Urothelium cell line (cell line): ENCODE measurements at regions not wholly inside any gene's neighbourhood (a gene's known extent, or its start where the extent isn't known, plus 50 kb on each side); places are given as distances from the start of the nearest gene placed in this dataset.
"Not testable (repeated sequence)": the region's sequence is repeated elsewhere in the genome, so short reads cannot be mapped to it uniquely, and the experiment has no call there.

Experiments
- DNase-seq: peaks from one replicate; pipeline ENCODE4 v3.0.0; 2011; ENCODE audit warnings: low spot score, mixed read lengths
- FAIRE-seq: peaks from 2 replicates; lab custom pipeline; 2011; peaks lifted over from hg19 to GRCh38; lab: Jason Lieb, UNC

GRCh38 chr17:72385475-72385874 lies 264.7 kb downstream of the SOX9 start:
- FAIRE-seq: peak; percentile 69

DNA sequence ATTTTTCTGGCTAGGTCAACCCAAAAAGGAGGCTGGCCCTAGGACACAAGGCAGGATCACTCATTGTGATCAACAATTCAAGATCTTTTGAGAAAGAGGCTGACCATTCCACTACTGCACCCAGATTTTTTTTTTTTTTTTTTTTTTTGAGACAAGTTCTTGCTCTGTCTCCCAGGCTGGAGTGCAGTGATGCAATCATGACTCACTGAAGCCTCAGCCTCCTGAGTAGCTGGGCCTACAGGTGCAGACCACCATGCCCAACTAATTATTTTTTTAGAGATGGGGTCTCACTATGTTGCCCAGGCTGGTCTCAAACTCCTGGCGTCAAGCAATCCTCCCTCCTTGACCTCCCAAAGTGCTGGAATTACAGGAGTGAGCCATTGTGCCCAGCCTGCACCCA lies 265.4 kb downstream of the SOX9 start:
- FAIRE-seq: peak; percentile 74
- DNase-seq: not testable (repeated sequence)

More at GRCh38 chr17:72385475-72385874, 264.7 kb downstream of the SOX9 start:
- no peak for DNase-seq

GRCh38 chr17:72386619-72387237 lies 265.9 kb downstream of the SOX9 start:
- peak; percentile 53 for FAIRE-seq
- peak; percentile 63 for DNase-seq

DNA sequence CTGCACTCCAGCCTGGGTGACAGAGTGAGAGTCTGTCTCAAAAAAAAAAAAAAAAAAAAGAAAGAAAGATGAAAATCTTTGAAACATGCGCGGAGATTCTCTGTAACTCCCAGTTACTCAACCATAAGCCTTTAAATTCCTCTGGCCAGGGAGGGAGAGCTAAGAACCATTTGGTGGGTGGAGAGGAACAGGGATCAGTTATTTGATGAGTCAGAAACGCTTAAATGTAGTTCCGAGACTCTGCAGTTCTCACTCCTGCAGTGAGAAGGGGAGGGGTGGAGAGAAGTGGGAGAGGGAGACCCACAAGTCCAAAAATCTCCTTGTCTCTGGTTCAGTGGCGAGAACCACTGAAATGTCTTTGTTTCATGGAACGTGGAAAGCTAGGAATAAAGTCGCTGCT lies 266.7 kb downstream of the SOX9 start:
- FAIRE-seq (no peak), DNase-seq (peak; percentile 92)

DNA sequence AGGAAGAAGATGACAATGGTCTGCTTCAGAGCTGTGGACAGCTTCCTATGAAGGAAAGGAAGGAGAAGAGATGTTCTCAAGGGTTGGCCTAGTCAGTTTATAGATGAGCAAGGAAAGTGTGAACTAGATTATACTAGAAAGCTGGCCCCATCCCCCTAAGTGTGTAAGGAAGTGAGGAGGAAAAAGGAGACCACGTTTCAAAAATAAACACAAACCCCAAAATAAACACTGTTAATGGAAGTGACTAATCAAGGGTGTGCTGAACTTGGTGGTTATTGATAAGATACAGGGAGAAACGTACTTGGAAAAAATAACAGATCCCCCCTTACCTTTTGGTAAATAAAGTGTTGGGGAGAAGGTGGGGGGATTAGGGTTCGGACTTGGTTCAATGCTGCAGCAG lies 267.1 kb downstream of the SOX9 start:
- FAIRE-seq (no peak), DNase-seq (no peak)

GRCh38 chr17:72388765-72389473 lies 268.1 kb downstream of the SOX9 start:
- FAIRE-seq (peak; percentile 99), DNase-seq (peak; percentile 91)

DNA sequence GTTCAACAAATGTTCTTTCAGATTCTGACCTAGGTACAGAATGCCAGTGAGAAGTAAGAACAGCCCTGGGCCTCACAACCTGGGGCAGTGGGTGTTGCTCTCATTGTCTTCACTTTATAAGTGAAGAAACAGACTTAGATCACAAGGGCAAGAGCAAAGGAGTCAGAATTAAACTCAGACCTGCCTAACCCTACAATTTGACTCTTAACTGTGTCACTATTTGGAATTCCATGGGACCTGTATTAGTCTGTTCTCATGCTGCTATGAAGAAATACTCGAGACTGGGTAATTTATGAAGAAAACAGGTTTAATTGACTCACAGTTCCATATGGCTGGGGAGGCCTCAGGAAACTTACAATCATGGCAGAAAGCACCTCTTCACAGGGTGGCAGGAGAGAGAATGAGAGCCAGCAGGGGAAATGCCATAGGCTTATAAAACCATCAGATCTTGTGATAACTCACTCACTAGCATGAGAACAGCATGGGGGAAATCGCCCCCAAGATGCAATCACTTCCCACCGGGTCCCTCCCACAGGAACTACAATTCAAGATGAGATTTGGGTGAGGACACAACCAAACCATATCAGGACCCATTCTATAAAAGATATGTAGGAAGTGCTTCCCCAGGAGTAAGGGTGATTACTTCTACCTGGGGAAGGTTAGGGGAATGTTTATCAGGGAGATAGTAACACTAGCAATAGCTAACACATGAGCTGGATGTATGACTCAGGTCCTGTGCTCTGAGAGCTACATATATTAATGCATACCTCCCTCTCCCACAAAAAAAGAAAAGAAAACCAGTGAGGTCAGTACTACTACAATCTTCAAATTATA lies 270.1 kb downstream of the SOX9 start:
- no peak for DNase-seq

DNA sequence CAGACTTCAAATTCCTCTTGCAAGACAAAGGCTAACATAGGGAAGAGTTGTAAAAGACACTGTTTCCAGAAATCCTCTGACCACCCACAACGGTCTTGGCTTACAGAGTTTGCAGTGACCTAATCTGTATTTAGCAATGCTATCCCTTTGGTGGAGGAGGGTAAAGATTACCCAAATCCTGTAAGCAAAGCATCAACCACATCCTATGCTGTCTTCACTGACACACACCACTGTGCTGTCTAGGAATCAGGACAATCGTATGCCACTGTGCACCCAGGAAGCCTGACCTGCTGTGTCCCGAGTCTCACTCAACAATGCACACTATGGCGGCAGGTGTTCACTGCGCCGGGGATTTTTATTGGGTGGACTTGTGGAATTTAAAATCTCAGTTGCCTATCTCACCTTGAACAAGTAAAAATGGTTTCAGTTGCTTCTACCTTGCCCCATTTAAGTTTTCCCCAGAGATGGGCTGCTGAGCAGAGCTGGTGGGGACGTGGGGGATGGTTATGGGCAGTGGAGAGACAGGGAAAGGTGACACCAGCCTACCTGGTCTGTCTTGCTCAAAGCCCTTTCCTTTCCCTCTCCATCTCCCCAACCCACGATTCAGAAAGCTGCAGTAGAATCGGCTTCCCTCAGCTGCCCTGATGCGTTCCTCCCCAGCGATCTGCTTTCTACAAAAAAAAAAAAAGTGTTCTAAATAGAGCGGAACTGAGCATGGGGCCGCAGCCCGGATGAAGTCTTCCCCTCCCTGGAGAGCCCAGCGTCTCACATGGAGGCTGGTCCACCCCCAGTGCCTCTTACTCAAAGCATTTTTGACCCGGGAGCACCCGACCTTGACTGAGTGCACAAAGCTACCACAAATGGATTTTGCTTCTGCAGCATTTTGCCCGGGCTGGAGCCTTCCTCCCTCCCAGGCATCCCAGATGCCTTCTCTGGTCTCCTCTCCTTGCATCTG lies 271.5 kb downstream of the SOX9 start:
- DNase-seq: peak; percentile 81
- peak; percentile 98 for FAIRE-seq

More for the DNA sequence above, 270.1 kb downstream of the SOX9 start:
- no peak for FAIRE-seq

DNA sequence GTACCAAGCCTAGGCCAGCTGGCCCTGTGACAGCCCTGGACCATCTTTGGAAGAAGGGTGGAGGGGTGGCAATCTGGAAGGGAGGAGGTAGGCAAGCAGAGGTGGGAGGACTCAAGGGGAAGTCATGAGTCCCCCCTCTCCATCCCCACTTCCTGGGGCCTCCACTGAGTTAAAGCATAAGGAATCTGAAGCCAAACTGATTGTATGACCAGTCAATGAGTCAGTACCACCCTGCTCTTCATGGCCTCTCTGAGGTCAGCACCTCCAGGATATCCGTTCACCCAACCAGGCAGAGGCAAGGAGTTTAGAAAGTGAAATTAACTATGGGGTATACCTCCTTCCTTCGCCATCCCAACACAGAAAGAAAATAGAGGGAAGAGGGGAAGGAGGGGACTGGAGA lies 272.7 kb downstream of the SOX9 start:
- DNase-seq: peak; percentile 85

DNA sequence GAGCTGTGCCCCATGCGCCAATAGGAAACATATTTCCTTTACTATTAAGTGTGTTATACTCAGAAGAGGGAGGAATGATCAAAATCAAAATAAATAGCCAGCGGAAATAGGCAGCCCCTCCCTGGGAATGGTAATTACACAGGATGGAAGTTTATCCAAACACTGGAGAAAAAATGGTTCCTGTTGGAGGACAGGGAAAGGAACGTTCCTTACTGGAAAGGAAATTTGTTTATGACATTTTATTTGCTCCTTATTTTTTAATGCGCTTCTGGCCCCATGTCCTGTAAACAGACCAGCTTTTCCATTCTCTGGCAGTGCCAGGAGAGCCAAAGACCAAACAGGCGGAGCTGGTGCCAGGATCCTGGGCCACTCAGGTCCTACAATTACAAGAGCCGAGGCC lies 273.7 kb downstream of the SOX9 start:
- DNase-seq (no peak), FAIRE-seq (no peak)

More for the DNA sequence above, 272.7 kb downstream of the SOX9 start:
- FAIRE-seq: peak; percentile 97

DNA sequence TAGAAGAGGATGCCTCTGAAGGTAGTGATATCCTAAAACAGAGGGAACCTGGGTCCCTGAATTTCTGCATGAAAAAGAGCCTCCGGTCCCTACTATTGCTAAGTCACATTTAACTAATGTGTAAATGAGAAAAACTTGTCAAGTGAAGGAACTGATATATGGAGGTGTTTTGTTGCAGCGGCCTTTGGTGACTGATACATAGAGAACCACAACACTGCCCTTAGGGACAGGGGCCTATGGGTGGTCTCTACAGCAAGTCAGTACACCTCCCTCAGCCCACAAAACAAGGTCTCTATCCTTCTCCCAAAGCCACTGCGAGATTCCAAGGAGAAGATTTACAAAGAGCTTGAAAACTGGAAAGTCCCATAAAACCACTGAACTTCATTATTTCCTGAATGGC lies 275.3 kb downstream of the SOX9 start:
- FAIRE-seq (no peak), DNase-seq (no peak)

DNA sequence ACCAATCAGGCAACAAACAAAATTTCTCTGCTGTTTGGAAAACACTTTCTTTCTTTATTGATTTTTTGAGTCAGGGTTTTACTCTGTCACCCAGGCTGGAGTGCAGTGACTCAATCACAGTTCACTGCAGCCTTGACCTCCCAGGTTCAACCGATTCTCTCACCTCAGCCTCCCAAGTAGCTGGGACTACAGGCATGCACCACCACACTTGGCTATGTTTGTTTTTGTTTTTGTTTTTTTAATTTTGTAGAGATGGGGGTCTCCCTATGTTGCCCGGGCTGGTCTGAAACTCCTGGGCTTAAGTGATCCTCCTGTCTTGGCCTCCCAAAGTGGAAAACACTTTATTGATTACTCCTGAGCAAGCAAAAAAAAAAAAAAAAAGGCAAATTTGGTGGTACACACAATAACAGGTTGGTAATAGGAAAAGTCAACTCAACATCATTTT lies 276.4 kb downstream of the SOX9 start:
- FAIRE-seq: no peak
- no peak for DNase-seq

GRCh38 chr17:72397687-72398086 lies 276.9 kb downstream of the SOX9 start:
- FAIRE-seq: peak; percentile 35

DNA sequence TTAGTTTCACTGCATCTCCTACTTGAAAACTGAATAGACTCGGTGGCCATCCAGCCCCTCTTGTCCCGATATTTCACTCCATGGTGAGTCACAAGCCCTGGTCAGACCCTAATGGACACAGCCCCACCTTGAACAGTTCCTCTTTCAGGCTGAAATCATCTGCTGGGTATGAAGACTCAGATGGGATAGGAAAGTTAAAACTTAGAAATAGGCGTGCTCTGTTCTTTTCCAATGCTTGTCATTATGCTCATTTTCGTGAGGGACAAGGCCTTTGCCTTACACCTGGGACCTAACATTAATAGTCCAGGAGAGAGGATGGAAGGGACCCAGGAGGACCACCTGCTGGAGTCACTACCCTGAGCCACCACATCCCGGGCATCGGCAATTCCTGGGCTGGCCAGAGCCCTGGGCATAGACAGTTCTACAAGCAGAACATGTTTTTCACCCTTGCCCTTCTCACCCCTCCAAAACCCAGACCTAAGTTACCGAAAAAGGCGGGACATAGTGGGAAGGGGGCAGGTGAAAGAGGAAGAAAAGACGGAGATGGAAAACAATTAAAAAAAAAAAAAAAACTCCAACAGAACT lies 278.3 kb downstream of the SOX9 start:
- FAIRE-seq (no peak), DNase-seq (no peak)

More at GRCh38 chr17:72397687-72398086, 276.9 kb downstream of the SOX9 start:
- DNase-seq: no peak

DNA sequence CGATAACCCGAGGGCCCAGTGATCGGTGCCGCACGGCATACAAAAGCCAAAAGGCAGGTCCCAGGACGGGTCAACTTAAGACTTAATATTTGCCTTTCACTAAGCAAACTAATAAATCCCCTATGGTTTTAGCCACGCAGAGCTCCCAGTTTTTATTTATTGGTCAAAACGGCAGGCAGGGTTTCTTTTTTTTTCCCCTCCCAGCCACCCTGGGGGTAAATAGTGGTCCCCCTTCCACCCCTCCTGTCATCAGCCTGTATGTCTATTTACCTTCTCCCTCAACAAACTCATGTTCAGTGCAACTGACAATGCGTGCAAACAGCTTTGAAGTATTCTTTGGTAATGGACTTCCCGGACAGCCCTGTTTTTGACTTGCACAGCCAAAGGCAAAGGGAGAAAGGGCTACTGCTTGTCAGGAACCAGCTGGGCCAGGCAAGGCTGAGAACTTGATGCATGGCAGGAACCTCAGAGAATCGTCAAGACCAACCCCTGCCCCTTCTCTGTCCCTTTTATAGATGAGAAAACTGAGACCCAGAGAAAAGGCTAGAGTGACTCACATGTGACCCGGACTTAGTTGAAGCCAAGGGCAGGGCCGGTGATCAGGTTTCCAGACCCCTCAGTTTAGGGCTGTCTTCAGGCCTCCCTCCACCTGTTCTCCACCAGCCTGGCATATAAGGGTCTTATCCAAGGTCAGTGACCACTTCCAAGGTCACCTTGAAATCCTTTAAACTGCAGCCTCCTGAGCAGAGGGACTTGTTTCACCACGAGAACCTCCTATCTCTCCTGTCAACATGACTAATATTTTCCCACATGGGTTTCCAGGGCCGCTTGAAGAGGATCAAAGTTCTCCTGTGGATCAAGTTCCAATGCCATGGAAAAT lies 279.0 kb downstream of the SOX9 start:
- FAIRE-seq: peak; percentile 40
- DNase-seq: no peak

DNA sequence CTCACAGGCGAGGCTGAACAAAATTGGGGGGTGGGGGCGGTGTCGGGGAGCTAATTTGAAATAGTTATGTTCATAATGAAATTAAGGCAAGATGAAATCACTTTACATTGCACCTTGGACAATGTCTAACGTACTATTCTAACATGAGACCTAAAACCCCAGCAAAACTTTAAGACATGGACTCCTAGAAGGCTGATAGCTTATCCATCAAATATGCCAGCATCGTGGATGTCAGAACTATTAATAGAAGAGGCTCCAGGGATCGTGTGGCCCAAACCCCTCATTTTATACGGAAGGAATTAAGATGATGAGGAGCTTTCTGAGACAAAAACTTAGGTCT lies 279.6 kb downstream of the SOX9 start:
- FAIRE-seq (no peak), DNase-seq (no peak)

- FAIRE-seq: peak; percentile 9
- no peak for DNase-seq
Measured at GRCh38 chr17:72400863-72401262, 280.0 kb downstream of the SOX9 start.

DNA sequence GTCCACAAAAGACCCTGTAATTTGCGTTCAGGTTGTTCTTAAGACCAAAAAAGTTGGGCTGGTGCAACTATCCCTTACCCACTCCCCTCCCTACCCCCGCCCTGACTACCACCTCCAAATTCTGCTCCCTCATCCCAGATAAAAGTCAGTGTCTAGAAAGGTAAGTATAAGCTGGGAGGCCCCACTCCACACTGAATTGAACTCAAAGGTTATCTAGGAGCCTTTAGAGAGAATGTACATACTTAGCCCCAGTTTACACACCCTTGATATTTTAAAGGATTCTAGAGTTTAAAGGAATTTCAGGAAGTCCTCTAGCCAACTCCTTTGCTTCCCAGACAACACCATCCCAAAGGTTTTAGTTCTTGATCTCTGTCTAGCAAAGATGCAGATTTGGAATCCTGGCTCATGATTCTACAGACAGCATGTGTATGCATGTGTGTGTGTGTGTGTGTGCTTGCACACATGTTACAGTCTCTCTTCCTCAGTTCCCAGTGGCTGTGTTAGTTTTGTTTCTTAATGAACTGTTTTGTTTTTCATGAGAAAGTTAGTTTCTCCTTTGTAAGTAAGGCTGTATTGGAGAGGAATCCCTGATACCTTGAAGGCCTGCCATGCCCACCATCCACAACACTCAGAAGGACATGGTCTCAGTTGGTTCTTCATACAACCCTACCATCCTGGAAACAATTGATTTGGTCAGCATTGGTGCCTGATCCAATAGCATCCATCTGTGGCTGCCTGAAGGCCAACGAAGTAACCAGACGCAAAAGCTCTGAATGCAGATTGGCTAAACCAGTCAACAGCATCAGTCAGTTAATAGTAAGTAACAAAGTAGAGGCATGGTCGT lies 281.3 kb downstream of the SOX9 start:
- DNase-seq (no peak), FAIRE-seq (peak; percentile 97)
